LNCaP clone FGC (cell line): ENCODE measurements at regions not wholly inside any gene's neighbourhood (a gene's known extent, or its start where the extent isn't known, plus 50 kb on each side); places are given as distances from the start of the nearest gene placed in this dataset.

Experiments
- DNase-seq: peaks from one replicate; pipeline ENCODE4 v3.0.0-alpha.2; 2011; ENCODE audit warnings: low read depth
- H3K4me3 ChIP-seq: 2 replicates; pipeline ENCODE4 v1.5.1; 2011; ENCODE audit warnings: mild to moderate bottlenecking, low read depth, low read length, control low read depth
- CTCF ChIP-seq: IDR thresholded peaks from 2 replicates; pipeline ENCODE4 v1.5.1; 2012; ENCODE audit warnings: mild to moderate bottlenecking; ENCODE audit not compliant: control insufficient read depth, insufficient read depth; ENCODE audit errors: extremely low read depth

DNA sequence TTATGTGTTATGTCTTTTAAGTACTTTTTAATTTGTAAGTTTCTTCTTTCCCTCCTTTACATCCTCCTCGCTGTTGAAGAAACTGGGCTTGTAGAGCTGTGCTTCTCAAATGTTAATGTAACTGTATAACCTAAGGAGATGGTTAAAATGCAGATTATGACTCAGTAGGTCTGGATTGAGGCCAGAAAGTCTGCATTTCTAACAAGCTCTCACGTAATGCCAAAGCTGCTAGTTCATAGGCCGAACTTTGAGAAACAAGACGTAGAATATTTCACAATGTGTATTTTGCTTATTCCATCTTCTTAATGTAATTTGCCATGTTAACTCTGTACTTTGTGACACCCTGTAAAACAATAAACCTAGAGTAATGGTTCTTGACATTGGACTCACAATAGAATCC lies 193.3 kb upstream of the SYT1 start:
- no peak for DNase-seq
- no peak for TF ChIP-seq CTCF

DNA sequence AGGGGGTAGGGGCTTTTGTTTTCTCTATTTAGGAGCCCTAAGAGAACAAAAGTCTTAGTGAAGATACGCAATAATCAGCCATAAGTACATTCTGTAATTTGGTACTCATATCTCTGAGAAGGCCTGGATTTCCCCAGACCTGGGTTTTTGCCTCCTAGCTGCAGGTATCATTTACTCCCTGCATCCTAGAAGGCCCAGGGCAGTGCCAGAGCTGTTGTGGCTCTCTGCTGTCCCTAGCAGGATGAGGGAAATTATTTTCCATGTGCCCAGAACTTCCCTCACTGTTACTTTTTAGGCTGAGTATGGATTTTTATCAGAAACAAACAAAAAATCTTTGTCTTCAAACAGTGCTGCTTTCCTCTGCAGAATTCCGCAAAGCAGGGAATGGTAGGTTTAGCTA lies 192.5 kb upstream of the SYT1 start:
- H3K4me3 ChIP-seq: no peak overlapping the region
- DNase-seq: no peak
- TF ChIP-seq CTCF: no peak

More for the DNA sequence above, 193.3 kb upstream of the SYT1 start:
- H3K4me3 ChIP-seq: no peak overlapping the region

GRCh38 chr12:78674311-78675090 lies 190.1 kb upstream of the SYT1 start:
- no peak for DNase-seq
- no peak for TF ChIP-seq CTCF
- H3K4me3 ChIP-seq: no peak overlapping the region

GRCh38 chr12:78680596-78680995 lies 184.0 kb upstream of the SYT1 start:
- H3K4me3 ChIP-seq: no peak overlapping the region
- no peak for TF ChIP-seq CTCF
- DNase-seq: no peak

DNA sequence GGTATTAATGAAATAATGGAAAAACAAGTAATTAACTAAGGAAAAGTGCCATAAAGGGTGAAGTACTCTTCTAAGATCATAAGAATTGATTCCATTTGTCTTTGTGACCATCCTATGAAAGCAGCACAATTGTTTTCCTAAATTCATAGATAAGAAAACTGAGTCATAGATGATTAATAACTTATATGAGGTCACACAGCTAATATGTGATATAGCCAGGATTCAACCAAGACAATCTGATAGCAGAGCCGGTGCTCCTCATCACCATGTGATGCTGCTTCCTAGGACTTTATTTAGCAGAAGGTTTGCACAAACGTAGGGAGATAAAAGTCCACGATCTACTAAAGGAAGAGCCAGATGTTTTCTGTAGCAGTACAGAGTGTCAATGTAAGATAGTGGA lies 181.5 kb upstream of the SYT1 start:
- TF ChIP-seq CTCF: no peak
- H3K4me3 ChIP-seq: no peak overlapping the region
- no peak for DNase-seq

GRCh38 chr12:78683626-78684025 lies 180.9 kb upstream of the SYT1 start:
- DNase-seq: no peak
- TF ChIP-seq CTCF: no peak
- H3K4me3 ChIP-seq: no peak overlapping the region

GRCh38 chr12:78684419-78684818 lies 180.2 kb upstream of the SYT1 start:
- no peak for DNase-seq
- TF ChIP-seq CTCF: no peak
- H3K4me3 ChIP-seq: no peak overlapping the region
